HG03064 (cell line): ENCODE measurements at regions not wholly inside any gene's neighbourhood (a gene's known extent, or its start where the extent isn't known, plus 50 kb on each side); places are given as distances from the start of the nearest gene placed in this dataset.

Experiments
- ATAC-seq: cut with Tn5 transposase; IDR thresholded peaks from one replicate; pipeline ENCODE4 v1.9.1; 2021; ENCODE audit warnings: low read depth; ENCODE audit not compliant: unreplicated experiment

DNA sequence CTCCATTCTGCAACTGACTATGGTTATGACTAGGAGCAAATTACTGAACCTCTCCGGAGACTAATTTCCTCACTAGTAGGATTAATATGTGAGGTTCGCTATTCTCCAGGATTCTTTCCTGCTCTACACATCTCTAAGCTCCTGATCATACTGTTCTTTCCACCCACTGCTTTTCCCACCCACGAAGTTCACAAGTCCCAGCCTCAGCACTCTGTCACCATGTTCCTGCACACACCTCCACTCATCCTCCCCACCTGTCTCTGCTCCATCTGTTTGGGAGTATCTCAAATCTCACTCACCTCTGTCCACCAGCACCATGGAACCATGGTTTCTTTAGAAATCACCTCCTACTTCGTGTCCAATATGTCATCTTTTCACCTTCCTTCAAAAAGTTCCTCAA, 185.3 kb downstream of the LRATD1 start:
- ATAC-seq: no peak

DNA sequence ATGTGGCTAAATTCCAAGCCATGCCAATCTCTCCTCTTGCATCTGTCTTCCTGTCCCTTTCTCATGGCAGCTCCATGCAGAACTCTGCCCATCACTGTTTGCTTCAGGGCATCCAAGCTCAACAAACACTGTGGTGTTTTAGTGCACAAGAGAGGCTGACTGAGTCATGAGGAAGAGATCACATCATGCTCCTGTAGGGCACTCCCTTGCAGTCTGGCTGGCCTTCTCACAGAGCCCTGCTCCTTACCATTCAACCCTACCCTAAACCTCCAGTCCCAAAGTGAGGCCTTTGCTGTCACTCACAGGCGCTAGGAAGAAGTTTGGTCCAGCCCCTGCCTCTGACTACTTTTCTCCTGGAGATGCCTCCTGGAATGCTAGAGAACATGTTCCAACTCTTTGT, 194.0 kb downstream of the LRATD1 start:
- ATAC-seq: no peak

DNA sequence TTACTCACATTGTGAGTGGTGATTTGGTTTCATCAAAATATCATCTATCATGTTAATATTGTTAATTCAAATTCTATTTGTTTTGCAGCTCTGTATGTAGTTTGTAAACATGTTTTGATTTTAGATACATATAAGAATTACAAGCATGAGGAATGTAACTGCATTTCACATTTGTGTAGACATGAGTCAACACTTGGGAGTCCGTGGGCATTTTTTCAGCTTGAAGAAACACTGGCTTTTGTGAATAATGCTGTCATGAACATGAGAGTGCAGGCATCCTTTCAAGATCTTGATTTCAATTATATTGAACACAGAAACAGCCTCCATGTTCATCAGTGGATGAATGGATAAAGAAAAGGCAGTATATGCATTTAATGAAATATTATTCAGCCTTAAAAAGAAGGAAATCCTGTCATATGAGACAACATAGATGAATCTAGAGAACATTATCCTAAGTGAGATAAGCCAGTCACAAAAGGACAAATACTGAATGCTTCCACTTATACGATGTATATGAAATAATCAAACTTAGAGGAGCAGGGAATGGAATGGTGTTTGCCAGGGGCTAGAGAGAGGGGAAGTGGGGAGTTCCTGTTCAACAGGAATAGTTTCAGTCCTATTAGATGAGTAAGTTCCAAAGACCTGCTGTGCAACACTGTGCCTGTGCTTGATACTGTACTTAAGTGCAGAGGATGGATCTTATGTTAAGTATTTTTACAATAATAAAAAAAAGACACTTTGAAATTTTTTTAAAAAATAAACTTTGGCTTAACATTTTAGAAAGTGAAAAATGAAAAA, 194.9 kb downstream of the LRATD1 start:
- ATAC-seq: no peak

DNA sequence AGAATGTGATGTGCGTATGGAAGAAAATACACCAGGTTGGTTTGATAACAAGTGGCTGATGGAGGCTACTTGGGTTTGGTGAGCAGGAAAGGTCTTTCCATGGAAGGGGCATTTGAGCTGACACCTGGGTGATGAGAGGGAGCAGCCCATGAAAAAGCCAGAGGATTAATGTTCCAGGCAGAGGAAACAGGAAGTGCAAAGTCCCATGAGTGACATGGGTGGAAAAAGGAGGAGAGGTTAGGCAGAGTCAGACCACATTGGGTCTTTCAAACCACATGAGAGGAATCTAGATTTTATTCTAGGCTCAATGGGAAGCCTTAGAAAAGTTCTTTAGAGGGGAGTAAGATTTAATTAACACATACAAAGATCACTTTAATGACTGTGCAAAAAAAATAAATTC, 195.7 kb downstream of the LRATD1 start:
- no peak for ATAC-seq

DNA sequence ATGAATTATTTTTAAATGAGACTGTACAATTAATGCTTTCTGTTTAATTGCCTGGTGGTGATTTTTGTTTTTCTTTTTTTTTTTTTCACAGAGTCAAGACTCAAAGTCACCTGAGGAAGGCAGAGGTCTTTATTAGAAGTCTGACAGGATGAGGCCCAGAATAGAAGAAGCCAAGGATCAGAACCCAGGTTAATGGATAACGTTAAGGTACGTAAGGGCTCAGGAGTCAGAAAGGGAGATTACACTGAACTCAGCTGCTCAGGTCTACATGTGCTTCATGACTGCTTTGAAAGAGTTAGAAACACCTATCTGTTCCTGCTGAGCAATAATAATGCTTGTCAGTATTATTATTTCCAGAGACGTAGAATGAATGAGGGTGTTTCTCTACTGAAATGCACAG, 196.5 kb downstream of the LRATD1 start:
- no peak for ATAC-seq

DNA sequence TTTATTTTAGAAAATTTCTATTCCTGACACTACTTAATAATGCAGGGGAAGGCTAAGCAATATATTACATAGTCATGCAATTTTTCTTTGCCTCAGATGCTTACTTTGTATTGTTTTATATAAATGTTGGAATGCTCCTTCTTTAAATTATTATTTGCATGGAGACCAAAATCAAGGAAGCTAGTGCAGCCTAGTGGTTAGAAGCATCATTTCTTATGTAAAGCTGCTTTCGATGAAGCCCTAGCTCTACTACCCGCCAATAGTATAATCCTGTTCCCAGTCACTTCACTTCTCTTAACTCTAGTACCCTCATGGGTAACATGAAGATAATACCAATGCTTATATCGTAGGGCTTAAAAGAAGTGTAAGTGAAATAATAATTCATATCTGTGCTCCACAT, 198.9 kb downstream of the LRATD1 start:
- no peak for ATAC-seq

DNA sequence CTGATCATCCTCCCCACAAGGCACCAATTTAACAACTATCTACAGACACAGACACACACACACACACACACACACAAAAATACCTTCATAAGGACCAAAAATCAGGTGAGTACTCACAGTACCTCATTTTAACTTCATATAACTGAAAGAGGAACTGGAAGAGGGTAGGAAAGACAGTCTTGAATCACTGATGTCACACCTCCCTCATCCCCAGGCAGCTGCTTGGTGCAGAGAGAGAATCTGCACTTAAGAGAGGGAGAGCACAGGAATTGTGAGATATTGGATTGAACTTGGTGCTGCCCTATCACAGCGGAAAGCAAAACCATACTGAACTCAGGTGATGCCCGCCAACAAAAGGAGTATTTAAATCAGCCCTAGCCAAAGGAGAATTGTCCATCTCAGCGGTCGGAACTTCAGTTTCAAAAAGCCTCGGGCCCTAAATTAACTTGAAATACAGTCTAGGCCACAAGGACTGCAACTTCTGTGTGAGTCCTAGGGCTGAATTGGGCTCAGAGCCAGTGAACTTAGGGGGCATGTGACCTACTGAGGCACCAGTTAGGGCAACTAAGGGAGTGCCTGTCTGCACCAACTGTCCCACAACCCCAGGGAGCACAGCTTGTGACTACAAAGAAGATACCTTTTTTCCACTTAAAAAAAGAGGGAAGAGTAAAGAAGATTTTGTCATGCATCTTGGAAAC, 211.1 kb downstream of the LRATD1 start:
- ATAC-seq: no peak

DNA sequence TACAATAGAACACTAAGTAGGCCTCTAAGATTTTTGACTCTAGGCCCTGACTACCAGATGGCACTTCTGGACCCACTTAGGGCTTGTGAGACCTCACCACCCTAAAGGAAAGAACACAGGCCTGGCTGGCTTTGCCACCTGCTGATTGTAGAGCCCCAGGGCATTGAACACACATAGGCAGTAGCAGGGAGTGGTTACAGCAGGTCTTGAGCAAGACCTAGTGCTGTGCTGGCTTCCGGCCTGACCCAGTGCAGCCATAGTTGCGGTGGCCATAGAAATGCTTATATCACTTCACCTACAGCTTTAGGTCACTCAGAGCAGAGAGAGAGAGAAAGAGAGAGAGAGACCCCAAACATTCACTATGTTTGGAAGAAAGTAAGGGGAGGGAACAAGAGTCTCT, 223.2 kb downstream of the LRATD1 start:
- ATAC-seq: no peak

DNA sequence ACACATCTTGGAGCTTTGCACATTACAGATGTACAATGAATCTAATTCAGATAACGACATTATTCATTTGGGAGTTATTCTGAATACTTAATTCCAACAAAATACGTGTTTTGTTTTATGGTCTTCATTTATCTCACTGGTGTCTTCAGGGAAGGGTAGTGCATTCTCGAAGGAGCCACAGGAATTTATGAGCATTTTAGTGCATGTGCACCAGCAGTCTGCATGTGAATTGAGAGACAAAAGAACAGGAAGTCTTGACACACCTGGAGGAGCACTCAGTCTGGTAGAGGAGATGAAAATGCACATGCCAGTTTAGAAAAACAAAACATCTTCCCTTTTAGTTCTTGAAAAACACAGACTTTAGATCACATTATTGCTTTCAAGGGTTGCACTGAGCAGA, 228.7 kb downstream of the LRATD1 start:
- ATAC-seq: no peak

DNA sequence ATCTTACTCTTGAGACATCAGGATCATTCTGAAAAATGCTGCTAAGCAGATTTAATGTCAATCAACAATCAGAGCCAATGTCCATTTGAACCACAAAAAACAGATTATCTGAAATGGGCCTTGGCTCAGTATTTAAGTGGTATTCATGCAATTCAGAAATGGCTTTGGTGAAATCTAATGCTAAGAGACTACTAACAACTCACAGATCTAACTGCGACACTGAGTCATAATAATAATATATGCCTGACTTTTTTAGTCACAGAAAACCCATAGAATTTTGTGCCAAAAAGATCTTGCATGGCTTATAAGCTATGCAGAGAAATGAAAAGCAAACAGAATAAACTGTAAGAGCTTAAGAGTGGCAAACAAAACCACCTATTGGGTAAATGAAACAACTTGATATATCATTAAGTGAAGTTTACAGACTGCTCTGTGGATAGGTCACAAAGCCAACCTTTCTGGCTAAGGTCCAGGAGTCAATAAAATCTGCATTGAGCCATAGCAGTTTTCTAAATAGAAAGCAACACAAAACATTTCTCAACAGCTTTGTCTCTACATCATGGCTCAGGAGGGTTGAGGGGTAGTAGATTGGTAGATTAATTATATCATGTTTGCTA, 234.3 kb downstream of the LRATD1 start:
- ATAC-seq: no peak

DNA sequence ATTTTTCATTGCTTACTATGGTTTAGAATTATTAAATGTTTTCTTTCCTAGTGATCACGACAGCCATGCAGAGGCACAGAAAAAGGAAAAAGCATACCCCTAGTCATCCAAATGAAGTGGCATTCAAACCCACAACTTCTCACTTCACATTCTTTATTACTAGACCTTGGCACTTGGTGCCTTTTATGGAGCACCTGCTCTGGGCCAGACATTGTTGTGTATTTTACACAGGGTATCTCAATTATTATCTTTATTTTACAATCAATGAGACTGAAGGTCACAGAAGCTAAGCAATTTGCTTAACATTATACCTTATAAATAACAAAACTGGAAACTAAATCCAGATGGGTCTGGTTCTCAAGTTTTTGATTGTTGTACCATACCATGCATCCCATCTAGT, 235.3 kb downstream of the LRATD1 start:
- no peak for ATAC-seq

DNA sequence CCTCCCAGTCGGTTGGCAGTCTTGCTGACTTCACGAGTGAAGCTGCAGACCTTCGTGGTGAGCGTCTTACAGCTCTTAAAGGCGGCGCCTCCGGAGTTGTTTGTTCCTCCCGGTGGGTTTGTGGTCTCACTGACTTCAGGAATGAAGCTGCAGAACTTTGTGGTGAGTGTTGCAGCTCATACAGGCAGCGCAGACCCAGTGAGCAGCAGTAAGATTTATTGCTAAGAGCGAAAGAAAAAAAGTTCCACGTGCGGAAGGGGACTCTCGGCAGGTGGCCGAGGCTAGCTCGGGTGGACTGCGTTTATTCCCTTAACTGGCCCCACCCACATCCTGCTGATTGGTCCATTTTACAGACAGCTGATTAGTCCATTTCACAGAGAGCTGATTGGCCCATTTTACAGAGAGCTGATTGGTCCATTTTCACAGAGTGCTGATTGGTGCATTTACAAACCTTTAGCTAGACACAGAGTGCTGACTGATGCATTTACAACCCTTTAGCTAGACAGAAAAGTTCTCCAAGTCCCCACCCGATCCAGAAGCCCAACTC, 240.3 kb downstream of the LRATD1 start:
- ATAC-seq: no peak

DNA sequence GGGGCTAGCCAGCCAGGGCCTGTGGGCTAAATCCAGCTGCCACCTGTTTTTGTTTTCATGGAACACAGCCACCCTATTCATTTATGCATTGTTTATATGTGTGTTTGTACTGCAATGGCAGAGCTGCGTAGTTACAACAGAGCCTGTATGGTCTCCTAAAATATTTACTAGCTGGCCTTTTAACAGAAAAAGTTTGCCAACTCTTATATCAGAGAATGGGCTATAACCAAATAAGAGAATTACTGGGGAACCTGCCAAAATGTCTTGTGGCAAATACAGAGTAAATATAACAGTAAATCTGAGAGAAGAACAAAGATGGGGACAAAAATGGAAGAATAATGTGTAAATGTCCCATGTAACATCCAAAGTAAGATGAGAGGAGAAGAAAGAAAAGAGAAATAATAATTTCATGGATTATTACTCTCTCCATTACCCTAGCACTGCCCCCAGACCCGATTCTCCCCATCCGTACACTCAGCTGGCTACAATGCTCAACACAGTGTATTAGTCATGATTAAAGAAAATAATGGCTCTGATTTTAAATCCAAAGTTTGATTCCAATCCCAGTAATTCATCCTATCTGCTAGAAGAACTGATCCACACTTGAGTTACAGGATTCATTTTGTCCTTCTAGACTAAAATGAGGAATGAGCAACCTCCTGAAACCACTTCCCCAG, 249.3 kb downstream of the LRATD1 start:
- ATAC-seq: no peak

DNA sequence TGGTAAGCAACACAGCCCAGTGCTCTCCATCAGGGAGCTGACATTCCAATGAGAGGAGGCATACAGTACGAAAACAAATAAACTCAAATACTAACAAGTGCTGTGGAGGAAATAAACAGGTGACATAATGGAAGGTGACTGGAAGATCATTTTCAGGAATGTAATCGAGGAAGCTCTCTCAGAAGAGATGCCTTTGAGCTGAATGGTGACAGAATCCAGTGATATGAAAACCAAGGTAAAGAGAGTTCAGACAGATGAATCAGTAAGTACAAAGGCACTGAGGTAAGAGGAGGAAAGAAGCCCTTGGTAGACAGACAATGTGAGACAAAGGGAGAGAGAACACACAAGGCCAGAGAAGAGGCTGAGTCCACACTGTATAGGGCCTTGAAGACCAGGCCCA, 252.1 kb downstream of the LRATD1 start:
- ATAC-seq: no peak

DNA sequence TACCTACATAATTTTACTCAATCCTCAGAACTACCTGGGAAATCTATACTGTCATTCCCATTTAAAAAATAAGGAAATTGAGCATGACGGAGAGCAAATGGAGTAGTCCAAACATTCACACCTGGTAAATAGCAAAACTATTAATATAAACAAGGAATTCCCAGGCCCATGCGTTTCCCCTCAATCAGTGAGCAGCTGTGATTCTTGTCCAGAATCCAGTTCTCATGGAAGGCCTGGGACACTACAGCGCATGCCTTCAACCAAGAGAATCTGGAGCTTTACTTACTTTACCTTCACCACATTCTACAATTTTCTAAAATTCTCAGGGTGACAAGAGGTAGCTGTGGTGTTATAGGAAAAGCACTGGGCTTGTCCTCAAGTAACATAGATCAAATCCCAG, 259.0 kb downstream of the LRATD1 start:
- ATAC-seq: no peak

DNA sequence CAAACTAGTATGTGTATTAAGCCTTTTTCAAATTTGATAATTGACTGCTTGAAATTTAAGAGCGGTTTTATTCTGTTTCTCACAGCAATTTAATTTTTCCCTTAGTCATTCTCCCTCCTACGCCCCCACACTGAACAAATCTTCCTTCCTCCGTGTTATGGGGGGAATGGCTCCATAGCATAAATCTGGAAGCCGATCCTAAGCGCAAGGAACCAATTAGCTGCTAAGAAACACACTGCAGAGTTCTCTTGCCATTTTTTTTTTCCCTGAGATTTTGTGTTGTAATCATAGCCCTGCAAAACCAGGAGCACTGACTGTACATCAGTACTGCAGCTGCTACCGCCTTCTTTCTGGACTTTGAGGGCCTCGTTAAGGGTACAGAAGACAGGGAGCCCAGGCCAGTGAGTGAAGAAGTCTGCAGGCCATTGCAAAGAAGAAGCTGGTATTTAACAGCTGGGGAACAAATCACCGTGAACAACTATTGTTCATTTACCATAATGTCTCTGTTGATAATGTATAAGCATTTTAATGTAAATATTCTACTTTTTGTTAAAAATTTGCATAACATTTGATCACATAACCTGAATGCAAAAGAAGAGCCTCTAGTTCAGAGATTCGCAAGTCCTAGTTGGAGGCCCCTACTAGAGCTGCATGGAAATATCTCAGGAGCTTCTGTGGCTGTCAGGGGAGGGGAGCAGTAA, 264.0 kb downstream of the LRATD1 start:
- ATAC-seq: no peak

DNA sequence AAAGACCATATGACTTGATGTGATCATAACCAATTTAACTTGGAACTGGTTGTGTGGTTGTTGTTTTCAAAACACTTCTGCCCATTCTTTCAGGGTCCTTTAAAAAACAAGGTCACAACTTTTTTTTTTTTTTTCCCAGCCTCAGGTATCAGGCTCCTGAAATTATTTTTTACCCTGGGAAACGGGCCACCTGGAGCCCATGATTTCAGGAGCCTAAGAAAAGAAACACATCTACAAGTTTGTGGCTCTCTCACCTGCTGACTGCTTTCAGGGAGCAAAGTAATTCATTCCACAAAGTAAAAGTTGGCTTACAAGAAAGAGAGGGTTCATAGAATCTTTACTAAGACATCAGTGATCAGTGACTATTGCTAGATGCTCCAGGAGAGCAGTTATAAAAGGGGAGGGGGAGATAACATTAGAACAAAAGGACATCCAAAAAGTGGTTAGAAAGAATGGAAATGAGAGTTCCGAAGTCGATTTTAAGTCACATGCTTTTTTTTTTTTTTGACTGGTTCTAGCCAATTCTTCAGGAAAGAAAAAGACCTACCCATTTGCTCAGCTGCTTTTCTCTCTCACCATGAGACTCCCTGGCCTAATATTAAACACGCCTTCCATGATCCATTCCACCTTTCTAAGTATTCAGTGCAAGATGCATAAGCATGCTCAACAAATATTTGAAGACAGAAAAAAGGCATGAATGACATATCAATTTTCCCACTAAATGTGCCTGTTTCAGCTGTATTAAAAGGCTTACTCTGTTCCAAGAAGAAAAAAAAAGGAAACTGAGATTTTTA, 267.3 kb downstream of the LRATD1 start:
- no peak for ATAC-seq

DNA sequence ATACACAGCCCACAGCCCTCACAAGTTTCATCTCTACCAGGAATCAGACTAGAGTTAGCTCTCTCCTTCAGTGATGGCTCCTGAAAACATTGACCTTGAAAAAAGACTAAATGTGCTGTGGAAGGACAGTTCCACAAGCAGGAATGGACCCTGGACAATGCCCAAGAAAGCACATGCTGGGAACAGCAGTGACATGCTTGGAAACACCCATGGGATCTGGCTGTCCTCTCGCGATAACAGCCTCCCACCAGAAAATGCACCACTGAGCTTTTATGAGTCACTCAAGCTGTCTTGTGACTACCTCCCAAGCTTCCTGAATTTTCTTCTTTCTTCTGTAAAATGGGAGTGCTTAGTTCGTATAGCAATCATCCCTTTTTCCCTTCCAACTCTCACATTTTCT, 269.2 kb downstream of the LRATD1 start:
- no peak for ATAC-seq

DNA sequence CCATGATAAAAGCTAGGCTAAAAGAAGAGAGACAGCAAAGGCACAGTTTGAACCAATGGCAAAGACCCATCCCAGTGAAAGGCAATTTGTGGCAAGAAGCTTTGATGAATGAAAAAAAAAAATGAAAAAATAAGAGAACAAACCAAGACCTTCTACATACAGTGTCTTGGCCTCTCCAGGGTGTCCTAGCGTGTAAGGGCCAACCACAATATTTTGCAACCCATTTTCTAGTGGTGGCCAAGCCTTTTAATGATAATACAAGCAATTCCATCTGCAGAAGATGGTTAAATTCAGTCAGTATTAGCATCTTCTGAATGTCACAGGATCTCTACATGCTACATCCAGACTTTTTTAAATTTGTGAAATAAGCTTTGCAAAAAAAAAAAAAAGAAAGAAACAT, 270.4 kb downstream of the LRATD1 start:
- ATAC-seq: no peak
